Thymus (tissue), 11 donors: ENCODE measurements at regions not wholly inside any gene's neighbourhood (a gene's known extent, or its start where the extent isn't known, plus 50 kb on each side); places are given as distances from the start of the nearest gene placed in this dataset.
"Not testable (repeated sequence)": the region's sequence is repeated elsewhere in the genome, so short reads cannot be mapped to it uniquely, and the experiment has no call there.

Experiments
- DNase-seq, 9 donors: peaks; one replicate each; pipeline ENCODE4 v3.0.0-alpha.2; 2013; ENCODE audit warnings: low spot score in 9 of 9, low read depth in 6 of 9, missing footprints in 1 of 9
- H3K27ac ChIP-seq, 2 donors: one replicate each; pipeline ENCODE4 v1.5.1; 2013; ENCODE audit warnings: control low read depth in 1 of 2, low read depth in 1 of 2, low read length in 1 of 2, mild to moderate bottlenecking in 1 of 2, moderate library complexity in 1 of 2
- H3K27me3 ChIP-seq, 2 donors: one replicate each; pipeline ENCODE4 v1.5.1; 2013; ENCODE audit warnings: low read length in 1 of 2; ENCODE audit not compliant: control insufficient read depth in 2 of 2, insufficient read depth in 1 of 2
- H3K36me3 ChIP-seq, 2 donors: one replicate each; pipeline ENCODE4 v1.5.1; 2013; ENCODE audit warnings: low read length in 1 of 2, mild to moderate bottlenecking in 1 of 2, moderate library complexity in 1 of 2; ENCODE audit not compliant: control insufficient read depth in 2 of 2, insufficient read depth in 2 of 2
- H3K4me1 ChIP-seq, 2 donors: one replicate each; pipeline ENCODE4 v1.5.1; 2013; ENCODE audit warnings: low read length in 2 of 2; ENCODE audit not compliant: control insufficient read depth in 2 of 2, insufficient read depth in 2 of 2
- H3K4me3 ChIP-seq, 2 donors: one replicate each; pipeline ENCODE4 v1.5.1; 2013; ENCODE audit warnings: low read length in 2 of 2, control low read depth in 1 of 2, mild to moderate bottlenecking in 1 of 2
- H3K9me3 ChIP-seq, 2 donors: one replicate each; pipeline ENCODE4 v1.5.1; 2013; ENCODE audit warnings: low read length in 1 of 2, mild to moderate bottlenecking in 1 of 2; ENCODE audit not compliant: control insufficient read depth in 2 of 2, insufficient read depth in 1 of 2
- WGBS: extraction: QIAGEN DNeasy Blood & Tissue Kit; methylation state at CpG from one replicate; pipeline ENCODE4 v1.1.7; 2013; 5-methylcytosine and 5-hydroxymethylcytosine counted together
- donor health status: healthy.

DNA sequence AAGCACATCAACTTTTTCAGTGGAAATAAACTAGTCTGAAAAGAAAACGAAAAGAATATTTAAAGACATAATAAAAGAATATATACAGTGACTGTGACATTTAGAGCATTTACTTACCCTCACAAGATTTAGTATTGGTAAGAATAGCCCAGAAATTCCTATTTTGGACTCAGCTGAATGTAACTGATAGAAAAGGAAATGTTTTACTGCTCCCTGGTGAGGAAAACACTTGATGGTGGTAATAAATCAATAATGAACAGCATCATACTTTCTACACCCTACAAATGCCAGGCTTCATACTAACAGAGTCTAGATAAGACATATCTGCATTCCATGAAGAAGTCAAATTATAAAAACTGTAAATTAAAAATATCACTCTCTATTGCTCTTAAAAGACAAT lies 753.5 kb upstream of the PCDH10 start:
- Histone ChIP-seq H3K36me3 (no peaks in the 10 kb centered on the region), H3K27ac (no peak overlapping the region), H3K4me1 (no peaks in the 10 kb centered on the region), H3K9me3 (no peaks in the 10 kb centered on the region), H3K4me3 (no peak overlapping the region), H3K27me3 (no peaks in the 10 kb centered on the region)
- WGBS = 49% methylated on average over 1 of the region's 1 CpG
- DNase-seq = no peak

DNA sequence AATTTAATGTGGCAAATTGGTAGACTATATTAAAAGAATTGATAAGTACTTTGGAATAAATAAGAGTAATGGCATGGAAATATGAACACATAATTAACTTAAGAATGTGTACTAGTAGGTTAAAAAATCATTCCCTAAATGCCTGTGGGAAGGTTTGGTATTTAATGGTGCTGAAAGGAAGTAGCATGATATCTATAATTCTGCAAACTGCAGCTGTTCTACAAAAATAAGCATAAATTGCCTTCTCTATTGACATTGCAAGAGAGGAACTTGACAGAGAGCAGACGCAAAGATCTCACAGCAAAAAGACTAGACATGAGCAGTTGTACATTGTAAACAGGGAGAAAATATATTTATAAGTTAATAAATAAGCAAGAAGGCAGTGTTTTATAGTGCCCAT lies 752.5 kb upstream of the PCDH10 start:
- Histone ChIP-seq H3K27me3 (no peaks in the 10 kb centered on the region), H3K4me1 (no peaks in the 10 kb centered on the region), H3K4me3 (no peak overlapping the region), H3K36me3 (no peaks in the 10 kb centered on the region), H3K27ac (no peak overlapping the region), H3K9me3 (no peaks in the 10 kb centered on the region)
- DNase-seq = no peak
- 87% methylated on average over 1 of the region's 1 CpG for WGBS

DNA sequence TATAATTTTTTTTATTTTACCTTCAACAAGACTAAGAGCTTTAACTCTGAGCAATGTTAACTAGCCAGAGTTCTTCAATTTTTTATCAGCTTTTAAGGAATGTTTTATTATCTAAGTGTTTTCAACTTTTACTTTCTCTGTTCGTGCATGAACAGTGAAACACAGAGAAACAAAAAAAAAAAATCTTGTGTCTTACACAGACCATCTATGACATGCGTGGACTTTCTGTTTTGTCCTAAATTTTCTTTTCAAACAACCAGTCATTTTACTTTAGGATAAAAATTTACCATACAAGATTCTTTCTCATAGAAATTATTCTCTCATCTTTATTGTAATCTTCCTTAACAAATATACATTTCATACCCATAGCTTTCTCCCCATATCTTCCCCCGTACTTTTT lies 731.9 kb upstream of the PCDH10 start:
- H3K4me3 ChIP-seq = no peak overlapping the region
- WGBS = 77% methylated on average over 3 of the region's 3 CpGs
- H3K4me1 ChIP-seq = no peaks in the 10 kb centered on the region
- no peak overlapping the region for H3K27ac ChIP-seq
- H3K27me3 ChIP-seq = no peaks in the 10 kb centered on the region
- H3K36me3 ChIP-seq = no peaks in the 10 kb centered on the region
- H3K9me3 ChIP-seq = peaks cover 0 to 5% of the 10 kb centered on the region in 2 donors
- DNase-seq = no peak

GRCh38 chr4:132427125-132427524 lies 722.0 kb upstream of the PCDH10 start:
- WGBS = 92% methylated on average over 3 of the region's 3 CpGs
- Histone ChIP-seq H3K4me3 (no peak overlapping the region), H3K27me3 (no peaks in the 10 kb centered on the region), H3K36me3 (no peaks in the 10 kb centered on the region), H3K4me1 (no peaks in the 10 kb centered on the region), H3K9me3 (no peaks in the 10 kb centered on the region), H3K27ac (no peak overlapping the region)
- DNase-seq = no peak

- no peaks in the 10 kb centered on the region for H3K9me3 ChIP-seq
- no peak overlapping the region for H3K4me3 ChIP-seq
- no peak overlapping the region for H3K27ac ChIP-seq
- H3K27me3 ChIP-seq = no peaks in the 10 kb centered on the region
- no peak for DNase-seq
- no peaks in the 10 kb centered on the region for H3K36me3 ChIP-seq
- H3K4me1 ChIP-seq = no peaks in the 10 kb centered on the region
These were observed 712.0 kb upstream of the PCDH10 start for GRCh38 chr4:132437117-132437516.

DNA sequence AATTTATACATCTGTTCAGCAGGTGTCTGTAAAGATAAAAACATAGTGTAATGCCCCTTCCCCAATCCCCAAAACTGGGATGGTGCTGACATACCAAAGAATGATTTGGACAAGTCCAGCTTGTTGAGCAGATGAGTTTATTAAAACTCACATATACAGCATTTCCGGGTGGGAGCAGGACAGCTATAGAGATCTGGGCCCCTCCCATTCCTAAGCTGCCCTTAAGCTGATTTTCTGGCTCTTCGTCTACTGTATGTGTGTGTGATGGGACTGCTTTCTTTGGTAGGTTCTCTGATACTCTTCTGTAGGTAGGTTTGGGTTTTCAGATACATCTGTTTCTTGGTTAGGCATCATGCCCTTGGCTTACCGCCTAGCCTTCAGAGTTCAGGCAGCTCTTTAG lies 703.7 kb upstream of the PCDH10 start:
- no peaks in the 10 kb centered on the region for H3K27me3 ChIP-seq
- DNase-seq = no peak
- H3K4me1 ChIP-seq = no peaks in the 10 kb centered on the region
- H3K27ac ChIP-seq = no peak overlapping the region
- H3K4me3 ChIP-seq = no peak overlapping the region
- peaks cover 0 to 13% of the 10 kb centered on the region in 2 donors for H3K9me3 ChIP-seq
- H3K36me3 ChIP-seq = no peaks in the 10 kb centered on the region
- 98% methylated on average over 3 of the region's 3 CpGs for WGBS

DNA sequence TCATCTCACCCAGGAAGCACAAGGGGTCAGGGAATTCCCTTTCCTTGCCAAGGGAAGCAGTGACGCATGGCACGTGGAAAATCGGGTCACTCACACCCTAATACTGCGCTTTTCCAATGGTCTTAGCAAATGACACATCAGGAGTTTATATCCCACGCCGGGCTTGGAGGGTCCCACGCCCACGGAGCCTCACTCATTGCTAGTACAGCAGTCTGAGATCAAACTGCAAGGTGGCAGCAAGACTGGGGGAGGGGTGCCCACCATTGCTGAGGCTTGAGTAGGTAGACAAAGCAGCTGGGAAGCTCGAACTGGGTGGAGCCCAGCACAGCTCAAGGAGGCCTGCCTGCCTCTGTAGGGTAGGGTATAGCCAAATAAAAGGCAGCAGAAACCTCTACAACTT lies 691.1 kb upstream of the PCDH10 start:
- not testable (repeated sequence) for H3K27ac ChIP-seq, H3K27me3 ChIP-seq, H3K4me1 ChIP-seq, DNase-seq, H3K9me3 ChIP-seq, H3K4me3 ChIP-seq, H3K36me3 ChIP-seq
- WGBS = 92% methylated on average over 9 of the region's 9 CpGs

DNA sequence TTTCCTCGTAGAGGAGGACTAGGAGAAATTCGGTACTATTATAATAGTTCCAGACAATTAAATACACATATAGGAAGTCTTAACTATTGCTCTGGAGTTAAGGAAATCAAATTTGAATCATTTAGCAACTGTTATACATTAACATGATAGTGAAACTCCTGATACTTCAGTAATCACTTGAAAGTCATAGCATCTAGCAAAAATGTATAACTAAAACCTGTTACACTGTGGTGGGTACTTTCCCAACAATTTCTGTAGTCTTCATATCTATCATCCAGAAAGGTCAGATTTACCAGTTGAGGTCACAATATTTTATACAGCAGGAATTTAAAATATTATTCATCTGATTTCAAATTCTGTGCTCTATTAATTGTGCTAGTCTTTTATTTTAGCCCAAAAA lies 669.6 kb upstream of the PCDH10 start:
- DNase-seq = no peak
- Histone ChIP-seq H3K4me1 (no peaks in the 10 kb centered on the region), H3K27me3 (no peaks in the 10 kb centered on the region), H3K36me3 (no peaks in the 10 kb centered on the region), H3K4me3 (no peak overlapping the region), H3K27ac (no peak overlapping the region), H3K9me3 (no peaks in the 10 kb centered on the region)
- whole genome bisulfite sequencing = 95% methylated on average over 2 of the region's 2 CpGs

GRCh38 chr4:132488555-132488954 lies 660.5 kb upstream of the PCDH10 start:
- DNase-seq = no peak
- 94% methylated on average over 3 of the region's 3 CpGs for WGBS
- Histone ChIP-seq H3K36me3 (no peaks in the 10 kb centered on the region), H3K9me3 (peaks cover 0 to 5% of the 10 kb centered on the region in 2 donors), H3K4me1 (no peaks in the 10 kb centered on the region), H3K4me3 (no peak overlapping the region), H3K27ac (no peak overlapping the region), H3K27me3 (no peaks in the 10 kb centered on the region)

- no peaks in the 10 kb centered on the region for H3K27me3 ChIP-seq
- peaks cover 0 to 5% of the 10 kb centered on the region in 2 donors for H3K9me3 ChIP-seq
- no peaks in the 10 kb centered on the region for H3K36me3 ChIP-seq
- H3K27ac ChIP-seq = no peak overlapping the region
- no peak for DNase-seq
- H3K4me1 ChIP-seq = no peaks in the 10 kb centered on the region
- no peak overlapping the region for H3K4me3 ChIP-seq
These were observed 655.6 kb upstream of the PCDH10 start for GRCh38 chr4:132493476-132493875.
